Osteoblast (primary cell): ENCODE measurements at regions not wholly inside any gene's neighbourhood (a gene's known extent, or its start where the extent isn't known, plus 50 kb on each side); places are given as distances from the start of the nearest gene placed in this dataset.

Source experiments
- DNase-seq: peaks from one replicate; pipeline ENCODE4 v3.0.0; 2011; ENCODE audit warnings: low spot score, mixed read lengths; ENCODE audit not compliant: insufficient read length; ENCODE audit errors: missing footprints
- H2AFZ ChIP-seq: 2 replicates; pipeline ENCODE4 v1.6.0; 2011; ENCODE audit warnings: mild to moderate bottlenecking, low read length
- H3K27ac ChIP-seq: 2 replicates; pipeline ENCODE4 v1.5.1; 2011; ENCODE audit warnings: mild to moderate bottlenecking, low read depth, low read length, moderate library complexity
- H3K27me3 ChIP-seq: 2 replicates; pipeline ENCODE4 v1.6.0; 2012; ENCODE audit warnings: mild to moderate bottlenecking, control low read depth, inconsistent platforms, low read length, moderate library complexity; ENCODE audit not compliant: insufficient read depth
- H3K36me3 ChIP-seq: 2 replicates; pipeline ENCODE4 v1.5.1; 2011; ENCODE audit warnings: mild to moderate bottlenecking, low read length, control low read depth, moderate library complexity; ENCODE audit not compliant: insufficient read depth
- H3K4me1 ChIP-seq: 2 replicates; pipeline ENCODE4 v1.5.1; 2011; ENCODE audit warnings: mild to moderate bottlenecking, low read length, control low read depth, moderate library complexity; ENCODE audit not compliant: insufficient read depth
- H3K4me2 ChIP-seq: 2 replicates; pipeline ENCODE4 v1.6.0; 2011; ENCODE audit warnings: mild to moderate bottlenecking, low read length; ENCODE audit not compliant: insufficient read depth
- H3K4me3 ChIP-seq: fragments of 200-600 bp; sonication (generic); 3 replicates; pipeline ENCODE4 v1.5.1; 2012; ENCODE audit warnings: mild to moderate bottlenecking, low read length, inconsistent platforms; ENCODE audit not compliant: insufficient read depth
- H3K79me2 ChIP-seq: 2 replicates; pipeline ENCODE4 v1.6.0; 2012; ENCODE audit warnings: mild to moderate bottlenecking, low read length, control low read depth, inconsistent platforms; ENCODE audit not compliant: insufficient read depth
- H3K9me3 ChIP-seq: 2 replicates; pipeline ENCODE4 v1.5.1; 2011; ENCODE audit warnings: low read depth, low read length, control low read depth
- H4K20me1 ChIP-seq: 2 replicates; pipeline ENCODE4 v1.6.0; 2012; ENCODE audit warnings: mild to moderate bottlenecking, low read length, control low read depth; ENCODE audit not compliant: insufficient read depth
- CTCF ChIP-seq: IDR thresholded peaks from 2 replicates; pipeline ENCODE4 v1.5.1; 2011; ENCODE audit warnings: mild to moderate bottlenecking, low read depth, low read length, moderate library complexity; ENCODE audit errors: extremely low read depth

GRCh38 chr2:167803449-167803988 is 443.9 kb downstream of the STK39 start:
- no peaks in the 10 kb centered on the region for H3K27me3 ChIP-seq
- no peaks in the 10 kb centered on the region for H3K9me3 ChIP-seq
- no peaks in the 10 kb centered on the region for H3K4me1 ChIP-seq
- no peaks in the 10 kb centered on the region for H3K79me2 ChIP-seq
- H3K36me3 ChIP-seq: no peaks in the 10 kb centered on the region
- H4K20me1 ChIP-seq: no peaks in the 10 kb centered on the region
- no peak for DNase-seq
- H3K4me2 ChIP-seq: no peak overlapping the region
- no peak for TF ChIP-seq CTCF
- H2AFZ ChIP-seq: no peak overlapping the region
- H3K4me3 ChIP-seq: no peak overlapping the region
- no peak overlapping the region for H3K27ac ChIP-seq

- no peaks in the 10 kb centered on the region for H3K4me1 ChIP-seq
- H3K79me2 ChIP-seq: no peaks in the 10 kb centered on the region
- no peak for DNase-seq
- no peak overlapping the region for H3K4me3 ChIP-seq
- H3K36me3 ChIP-seq: no peaks in the 10 kb centered on the region
- H3K9me3 ChIP-seq: no peaks in the 10 kb centered on the region
- no peak overlapping the region for H2AFZ ChIP-seq
- no peaks in the 10 kb centered on the region for H4K20me1 ChIP-seq
- H3K27me3 ChIP-seq: no peaks in the 10 kb centered on the region
- H3K4me2 ChIP-seq: no peak overlapping the region
- no peak for TF ChIP-seq CTCF
- no peak overlapping the region for H3K27ac ChIP-seq
Observed at GRCh38 chr2:167794554-167795255, 452.7 kb downstream of the STK39 start.

GRCh38 chr2:167793725-167794124 is 453.7 kb downstream of the STK39 start:
- Histone ChIP-seq H3K79me2 (no peaks in the 10 kb centered on the region), H3K4me3 (no peak overlapping the region), H3K9me3 (no peaks in the 10 kb centered on the region), H4K20me1 (no peaks in the 10 kb centered on the region), H3K36me3 (no peaks in the 10 kb centered on the region), H3K27ac (no peak overlapping the region), H3K4me2 (no peak overlapping the region), H3K27me3 (no peaks in the 10 kb centered on the region), H3K4me1 (no peaks in the 10 kb centered on the region), H2AFZ (no peak overlapping the region)
- TF ChIP-seq CTCF: no peak
- no peak for DNase-seq

DNA sequence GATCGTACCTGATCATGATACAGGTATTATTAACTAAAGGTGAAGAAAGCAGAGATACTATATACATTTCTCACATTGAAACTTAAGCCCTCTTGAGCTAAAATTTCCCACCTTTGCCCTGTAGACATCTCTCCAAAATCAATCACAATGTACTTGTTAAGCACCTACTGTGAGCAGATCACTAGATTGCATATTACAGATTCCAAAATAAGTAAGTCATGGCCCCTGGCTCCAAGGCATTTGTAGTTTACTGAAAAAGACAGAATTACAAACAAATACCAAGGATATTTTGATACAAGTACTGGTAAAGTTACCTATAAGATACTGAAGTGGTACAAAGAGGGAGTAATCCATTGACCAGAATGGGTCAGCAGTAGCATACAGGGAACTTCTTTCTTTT is 455.3 kb downstream of the STK39 start:
- Histone ChIP-seq H3K4me1 (no peaks in the 10 kb centered on the region), H3K4me2 (no peak overlapping the region), H3K27ac (no peak overlapping the region), H2AFZ (no peak overlapping the region), H3K4me3 (no peak overlapping the region), H3K9me3 (no peaks in the 10 kb centered on the region), H3K79me2 (no peaks in the 10 kb centered on the region), H3K36me3 (no peaks in the 10 kb centered on the region), H4K20me1 (no peaks in the 10 kb centered on the region), H3K27me3 (no peaks in the 10 kb centered on the region)
- TF ChIP-seq CTCF: no peak
- DNase-seq: no peak
